HG03045 (cell line): ENCODE measurements at regions not wholly inside any gene's neighbourhood (a gene's known extent, or its start where the extent isn't known, plus 50 kb on each side); places are given as distances from the start of the nearest gene placed in this dataset.

Source experiments
- ATAC-seq: cut with Tn5 transposase; IDR thresholded peaks from one replicate; pipeline ENCODE4 v1.9.1; 2021; ENCODE audit warnings: mild to moderate bottlenecking, moderate library complexity; ENCODE audit not compliant: unreplicated experiment

GRCh38 chr2:60297296-60298005 lies 256.0 kb downstream of the BCL11A start:
- no peak for ATAC-seq

DNA sequence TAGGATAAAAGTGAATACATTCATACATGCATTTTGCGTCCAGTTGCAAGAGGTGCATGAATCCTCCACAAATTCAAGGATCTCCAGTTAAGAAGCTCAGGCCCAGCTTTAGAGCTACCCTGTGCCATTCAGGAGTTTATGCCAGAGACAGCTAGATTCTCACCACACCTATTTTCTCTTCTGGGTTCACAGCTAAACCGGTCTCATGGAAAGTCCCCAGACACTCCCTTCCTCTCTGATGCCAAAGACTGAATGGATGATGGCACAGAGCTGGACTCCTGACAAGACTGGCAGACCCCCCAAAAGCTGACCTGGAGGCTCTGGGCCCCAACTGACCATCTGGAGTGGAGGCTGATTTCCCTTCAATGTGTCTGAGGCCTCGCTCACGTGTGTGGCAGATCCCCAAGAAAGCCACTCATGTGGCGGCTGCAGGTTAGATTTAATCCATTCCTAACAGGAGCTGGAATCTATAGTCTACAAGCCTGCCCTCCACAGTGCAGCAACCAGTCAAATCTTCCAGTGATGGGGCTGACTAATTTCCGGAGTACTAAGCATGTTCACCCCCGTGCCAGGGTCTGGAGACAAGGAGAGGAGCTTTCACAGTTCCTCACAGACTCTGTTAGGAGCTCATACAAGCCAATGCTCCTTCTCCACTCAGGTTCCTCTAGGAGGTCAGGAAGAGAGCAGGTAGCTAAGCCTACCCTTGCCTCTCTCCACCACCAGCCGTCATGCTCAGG lies 257.1 kb downstream of the BCL11A start:
- ATAC-seq: no peak

- ATAC-seq: no peak
These were observed 257.9 kb downstream of the BCL11A start for GRCh38 chr2:60295636-60295962.

DNA sequence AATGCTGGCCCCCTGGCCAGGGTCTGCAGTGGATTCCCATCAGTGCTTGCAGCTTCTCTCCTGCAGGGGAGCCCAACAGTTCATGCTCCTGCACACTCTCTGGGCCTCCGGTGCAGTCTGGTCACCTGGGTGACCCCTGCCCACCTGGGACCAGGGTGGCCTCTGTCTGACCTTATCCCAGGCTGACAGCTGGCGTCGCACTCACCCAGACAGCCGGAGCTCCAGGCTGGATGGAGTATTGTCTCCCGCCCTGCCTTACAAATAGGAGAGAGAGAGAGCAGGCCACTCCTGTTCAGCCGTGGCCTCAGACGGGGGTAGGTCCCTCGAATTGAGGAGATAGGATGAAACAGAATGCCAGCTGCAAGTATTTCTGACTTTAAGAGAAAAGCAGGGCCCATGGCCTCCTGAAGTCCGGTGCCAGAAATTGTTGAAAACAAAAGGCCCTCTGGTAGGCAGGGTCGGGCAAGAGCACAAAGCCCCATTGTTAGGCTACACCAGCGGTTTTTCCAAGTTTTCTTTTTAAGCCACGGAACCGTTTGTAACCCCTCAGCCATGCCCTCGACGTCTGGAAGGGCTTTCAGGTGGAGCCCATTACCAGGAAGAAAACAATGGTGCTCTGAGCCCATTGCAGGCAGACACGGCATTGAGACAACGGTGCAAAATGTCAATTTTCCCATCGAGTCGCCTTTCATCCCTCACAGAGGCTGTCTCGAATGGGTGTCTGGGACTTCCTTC lies 258.4 kb downstream of the BCL11A start:
- ATAC-seq: no peak

GRCh38 chr2:60292242-60292641 lies 261.2 kb downstream of the BCL11A start:
- no peak for ATAC-seq

- ATAC-seq: no peak
These were observed 262.9 kb downstream of the BCL11A start for GRCh38 chr2:60290509-60290908.

DNA sequence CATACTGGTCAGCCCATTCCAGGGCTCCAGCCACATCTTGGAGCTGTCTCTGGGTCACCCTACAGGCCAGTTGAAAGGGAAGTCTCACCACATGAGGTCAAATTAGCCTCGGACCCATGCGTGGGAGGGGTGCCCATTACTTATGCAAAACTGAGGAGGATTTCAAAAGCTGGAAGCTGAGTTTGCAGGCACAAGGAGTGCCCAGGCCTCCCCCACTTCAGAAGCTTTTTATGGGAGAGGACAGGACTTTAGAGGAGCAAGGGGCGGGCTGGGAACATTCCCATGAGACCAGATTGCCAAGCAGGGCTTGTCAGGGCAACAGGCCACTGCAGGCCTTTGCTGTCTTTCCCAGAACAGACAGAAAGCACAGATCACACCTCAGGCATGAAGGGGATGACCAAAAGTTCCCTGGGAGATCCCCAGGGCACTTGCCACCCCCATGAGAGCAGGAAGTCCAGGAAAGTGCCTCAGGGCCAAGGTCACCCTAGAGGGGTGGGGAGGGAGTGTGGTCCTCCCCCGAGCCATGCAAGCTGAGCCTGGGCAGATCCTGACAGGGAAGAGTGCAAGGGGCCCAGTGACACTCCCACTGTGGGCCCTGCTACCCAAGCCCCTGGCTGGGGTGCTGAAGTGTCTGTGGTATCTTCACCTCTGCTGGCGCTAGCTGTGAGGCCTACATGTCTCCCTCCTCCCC lies 267.7 kb downstream of the BCL11A start:
- ATAC-seq: no peak

DNA sequence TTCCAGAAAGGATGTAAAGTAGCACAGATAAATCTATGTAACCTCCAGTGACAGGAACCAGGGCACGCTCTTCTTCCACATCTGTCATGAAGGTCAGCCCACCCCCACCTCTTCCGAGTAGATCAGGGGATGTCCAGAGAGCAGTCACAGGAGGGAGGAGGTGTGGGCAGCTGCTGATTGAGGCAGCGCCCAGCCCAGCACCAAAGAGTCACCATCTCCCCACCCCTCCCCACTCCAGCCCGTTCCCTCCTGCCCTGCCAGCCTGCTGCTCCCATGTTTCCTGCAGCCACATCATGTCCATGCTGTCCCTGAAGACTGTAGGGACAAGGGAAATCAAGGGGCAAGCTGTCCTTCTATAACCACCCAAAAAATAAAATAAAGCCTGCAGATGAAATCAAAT lies 269.8 kb downstream of the BCL11A start:
- ATAC-seq: no peak

DNA sequence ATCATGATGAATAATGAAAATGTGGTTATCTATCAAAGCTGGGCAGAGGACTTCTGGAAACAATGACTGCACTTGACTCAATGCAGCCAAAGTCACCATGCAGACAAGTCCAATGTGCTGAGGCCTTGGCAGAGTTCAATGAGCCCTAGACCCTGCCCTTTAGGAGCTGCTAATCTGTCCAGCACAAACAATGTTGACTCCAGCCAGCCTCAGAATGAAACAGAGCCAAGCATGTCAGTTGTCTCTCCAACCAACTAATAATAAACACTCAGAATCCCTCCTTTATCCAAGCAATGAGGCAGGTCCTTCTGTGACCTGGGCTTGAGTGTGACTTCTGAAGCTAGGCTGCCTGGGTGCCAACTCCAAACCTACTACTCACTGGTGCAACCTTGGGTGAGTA lies 270.6 kb downstream of the BCL11A start:
- no peak for ATAC-seq

DNA sequence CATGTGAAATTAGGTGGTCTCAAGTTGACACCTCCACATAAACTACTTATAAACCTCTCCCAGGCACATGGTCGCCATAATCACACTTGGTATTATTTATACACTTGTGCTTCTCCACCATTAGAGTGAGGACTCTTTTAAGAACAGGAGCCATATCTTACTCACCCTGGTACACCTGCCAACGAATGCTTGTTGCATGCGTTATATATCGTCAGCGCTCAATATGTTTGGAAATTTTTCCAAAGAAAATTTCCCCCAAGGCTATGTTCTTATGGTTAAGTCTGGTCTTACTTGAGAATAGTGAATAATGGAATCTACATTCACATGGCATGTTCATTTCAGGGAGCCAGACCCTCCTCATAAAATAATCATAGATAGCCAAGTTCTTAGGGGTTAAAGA lies 271.7 kb downstream of the BCL11A start:
- ATAC-seq: no peak

GRCh38 chr2:60280238-60280637 lies 273.2 kb downstream of the BCL11A start:
- ATAC-seq: no peak

DNA sequence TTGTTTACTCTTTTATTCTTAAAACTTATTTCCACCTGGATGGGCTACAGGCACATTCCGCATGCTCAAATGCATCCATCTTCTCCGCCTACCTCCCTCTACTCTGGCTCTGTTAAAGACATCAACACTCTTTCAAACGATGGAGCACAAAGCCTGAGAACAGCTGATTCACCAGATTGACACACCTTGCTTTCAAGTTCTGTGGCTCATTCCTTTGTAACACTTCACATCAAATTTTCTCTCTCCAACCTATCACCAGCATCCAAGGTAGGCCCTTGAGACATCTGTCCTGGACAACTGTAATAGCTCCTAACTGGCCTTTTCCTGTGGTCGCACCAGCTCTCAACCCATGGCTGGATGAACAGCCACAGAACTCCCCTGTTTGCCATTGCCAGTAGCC lies 274.5 kb downstream of the BCL11A start:
- no peak for ATAC-seq

GRCh38 chr2:60275958-60276357 lies 277.5 kb downstream of the BCL11A start:
- ATAC-seq: no peak

DNA sequence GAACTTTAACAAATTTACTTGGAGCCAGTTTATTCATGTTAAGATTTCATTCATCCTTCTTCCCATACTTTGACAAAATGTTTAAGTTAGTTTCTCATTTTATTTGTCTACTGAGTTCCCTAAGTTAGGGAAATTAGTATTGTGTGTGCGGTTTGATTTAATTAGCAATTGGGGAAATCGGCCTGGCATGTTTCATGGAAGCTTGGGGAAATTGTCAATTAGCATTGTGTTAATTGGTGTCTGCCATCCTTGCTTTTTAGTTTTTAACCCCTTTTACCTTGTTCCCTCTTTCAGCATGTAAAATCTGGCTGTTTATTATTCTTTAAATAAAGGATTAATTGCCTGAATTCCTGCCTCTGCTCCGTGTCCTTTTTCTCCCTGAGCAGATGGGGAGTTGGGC lies 279.6 kb downstream of the BCL11A start:
- ATAC-seq: no peak

GRCh38 chr2:60271713-60272112 lies 281.7 kb downstream of the BCL11A start:
- ATAC-seq: no peak

DNA sequence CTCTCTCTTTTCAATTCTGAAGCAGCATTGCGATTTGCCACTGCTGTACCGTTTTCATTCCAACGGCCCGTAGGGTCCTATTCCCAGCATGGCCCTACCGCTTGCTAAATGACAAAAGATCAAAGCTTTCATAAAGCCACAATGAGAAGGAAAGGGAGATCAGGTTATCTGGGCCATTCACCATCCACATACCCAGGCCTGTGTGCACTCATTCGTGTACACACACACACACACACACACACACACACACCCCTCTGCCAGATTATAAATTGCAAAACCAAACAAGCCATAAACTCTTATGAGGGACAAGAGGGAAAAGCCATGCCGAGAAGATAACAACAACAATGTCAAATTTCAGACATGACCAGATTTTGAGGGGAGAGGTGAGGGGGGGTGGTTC lies 282.3 kb downstream of the BCL11A start:
- ATAC-seq: no peak

DNA sequence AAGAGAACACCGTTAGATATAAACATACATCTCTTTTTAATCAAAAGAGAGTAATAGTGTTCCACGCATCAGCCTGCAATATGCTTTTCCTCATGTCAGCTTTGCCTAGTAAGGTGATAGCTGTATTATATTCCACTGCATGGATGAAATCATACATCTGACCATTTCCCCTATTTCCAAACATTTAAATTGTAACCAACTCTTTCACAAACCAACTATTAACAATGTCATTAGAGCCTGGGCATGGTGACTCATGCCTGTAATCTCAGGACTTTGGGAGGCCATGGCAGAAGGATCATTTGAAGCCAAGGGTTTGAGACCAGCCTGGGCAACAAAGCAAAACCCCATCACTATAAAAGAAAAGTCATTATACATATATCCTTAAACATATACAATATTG lies 284.8 kb downstream of the BCL11A start:
- no peak for ATAC-seq

GRCh38 chr2:60268032-60268431 lies 285.4 kb downstream of the BCL11A start:
- no peak for ATAC-seq

- no peak for ATAC-seq
These were observed 286.3 kb downstream of the BCL11A start for GRCh38 chr2:60267122-60267521.

DNA sequence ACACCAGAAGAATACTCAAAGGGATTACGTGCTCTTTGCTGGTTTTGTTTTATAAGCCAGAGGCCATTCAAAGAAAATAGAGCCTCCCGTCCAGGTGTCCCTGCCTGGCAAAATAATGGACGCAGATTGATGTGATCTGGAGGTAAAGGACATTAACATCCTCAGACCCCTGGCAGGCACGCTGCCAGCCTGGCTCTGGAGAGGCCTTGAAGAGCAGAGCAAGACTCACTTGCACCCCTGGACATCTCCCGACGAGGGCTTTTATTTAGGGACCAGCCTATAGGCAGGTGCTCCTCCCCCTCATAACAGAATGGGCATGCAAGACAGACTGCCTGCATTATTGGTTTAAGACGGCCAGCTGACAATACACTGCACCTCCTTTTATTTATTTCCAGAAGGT lies 291.3 kb downstream of the BCL11A start:
- no peak for ATAC-seq

DNA sequence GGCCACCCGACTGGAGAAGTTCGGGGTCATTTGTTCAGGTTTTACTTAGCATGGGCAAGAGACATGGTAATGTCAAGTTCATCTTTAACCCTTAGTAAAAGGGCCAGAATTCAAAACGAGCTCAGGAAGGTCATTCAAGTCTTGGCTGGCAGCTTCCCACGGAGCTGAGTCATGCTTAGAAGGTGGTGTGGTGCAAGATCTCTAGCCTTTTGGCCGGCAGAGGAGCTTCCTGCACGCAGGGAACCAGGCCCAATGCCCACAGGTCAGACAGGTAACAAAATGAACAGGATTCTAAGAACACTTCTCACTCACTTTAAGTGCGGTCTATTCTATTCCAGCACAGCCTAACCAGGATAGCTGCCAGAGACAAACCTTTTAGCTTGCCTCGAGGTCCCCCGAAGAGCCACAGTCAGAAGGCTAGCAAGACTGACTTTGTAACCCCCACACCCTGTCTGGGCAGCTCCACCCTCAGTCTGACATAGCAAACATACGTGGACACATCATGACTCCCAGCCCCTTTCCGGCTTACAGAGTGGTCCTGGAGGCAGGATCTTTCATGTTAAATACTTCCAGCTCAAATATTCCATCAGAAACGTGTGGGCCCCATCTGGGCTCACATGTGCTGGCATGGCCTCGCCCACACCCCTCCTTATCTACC lies 292.7 kb downstream of the BCL11A start:
- no peak for ATAC-seq
